Loucy (cell line): ENCODE measurements at regions not wholly inside any gene's neighbourhood (a gene's known extent, or its start where the extent isn't known, plus 50 kb on each side); places are given as distances from the start of the nearest gene placed in this dataset.
"Not testable (repeated sequence)": the region's sequence is repeated elsewhere in the genome, so short reads cannot be mapped to it uniquely, and the experiment has no call there.

ENCODE experiments used
- H2AFZ ChIP-seq: fragments of 200-600 bp; sonication (generic); 2 replicates; pipeline ENCODE4 v1.6.0; 2016; ENCODE audit warnings: antibody characterized with exemption, mild to moderate bottlenecking, low read length, moderate library complexity
- H3F3A ChIP-seq: fragments of 200-600 bp; 2 replicates; pipeline ENCODE4 v1.6.0; 2016; ENCODE audit warnings: antibody characterized with exemption, low read depth, mild to moderate bottlenecking
- H3K27me3 ChIP-seq: fragments of 200-600 bp; sonication (generic); 2 replicates; pipeline ENCODE4 v1.6.1; 2014; ENCODE audit warnings: low read length, mild to moderate bottlenecking; ENCODE audit not compliant: insufficient read depth, poor library complexity, severe bottlenecking
- H3K36me3 ChIP-seq: fragments of 200-600 bp; sonication (generic); 2 replicates; pipeline ENCODE4 v1.6.1; 2016; ENCODE audit warnings: low read length; ENCODE audit not compliant: insufficient read depth
- H3K4me1 ChIP-seq: fragments of 200-600 bp; sonication (generic); 2 replicates; pipeline ENCODE4 v1.5.1; 2014; ENCODE audit warnings: low read length, mild to moderate bottlenecking; ENCODE audit not compliant: insufficient read depth, poor library complexity, severe bottlenecking
- H3K4me2 ChIP-seq: fragments of 200-600 bp; sonication (generic); 2 replicates; pipeline ENCODE4 v1.6.0; 2014; ENCODE audit warnings: antibody characterized with exemption, low read length, low read depth, mild to moderate bottlenecking; ENCODE audit not compliant: poor library complexity, severe bottlenecking
- H3K4me3 ChIP-seq: fragments of 200-600 bp; sonication (generic); 2 replicates; pipeline ENCODE4 v1.5.1; 2014; ENCODE audit warnings: low read length, mild to moderate bottlenecking, mixed read lengths; ENCODE audit not compliant: poor library complexity, severe bottlenecking
- H3K79me2 ChIP-seq: fragments of 200-600 bp; sonication (generic); 2 replicates; pipeline ENCODE4 v1.6.1; 2014; ENCODE audit warnings: low read length; ENCODE audit not compliant: insufficient read depth
- H3K9ac ChIP-seq: fragments of 200-600 bp; sonication (generic); 2 replicates; pipeline ENCODE4 v1.6.0; 2014; ENCODE audit warnings: mild to moderate bottlenecking, low read depth, low read length, moderate library complexity; ENCODE audit not compliant: poor library complexity, severe bottlenecking
- H3K9me2 ChIP-seq: fragments of 200-600 bp; sonication (generic); replicated peaks from 2 replicates; pipeline ENCODE4 v1.6.1; 2016; ENCODE audit warnings: low read depth, low read length, mixed read lengths
- H3K9me3 ChIP-seq: fragments of 200-600 bp; sonication (generic); 2 replicates; pipeline ENCODE4 v1.6.1; 2014; ENCODE audit warnings: mild to moderate bottlenecking, antibody characterized with exemption, low read length, low read depth; ENCODE audit not compliant: insufficient read depth
- H4K20me1 ChIP-seq: fragments of 200-600 bp; sonication (generic); 2 replicates; pipeline ENCODE4 v1.6.0; 2014; ENCODE audit warnings: antibody characterized with exemption, low read length, mild to moderate bottlenecking; ENCODE audit not compliant: insufficient read depth, poor library complexity, severe bottlenecking
- EZH2phosphoT487 ChIP-seq: fragments of 200-600 bp; IDR thresholded peaks from 2 replicates; pipeline ENCODE4 v1.6.1; 2018; ENCODE audit warnings: antibody characterized with exemption, mild to moderate bottlenecking, moderate library complexity, borderline replicate concordance
- TF ChIP-seq, protein P1 (sequence below): fragments of 200-600 bp; sonication (generic); conservative IDR thresholded peaks from 2 replicates; pipeline ENCODE4 v1.5.1; 2014; ENCODE audit warnings: mild to moderate bottlenecking, antibody characterized with exemption, low read length

DNA sequence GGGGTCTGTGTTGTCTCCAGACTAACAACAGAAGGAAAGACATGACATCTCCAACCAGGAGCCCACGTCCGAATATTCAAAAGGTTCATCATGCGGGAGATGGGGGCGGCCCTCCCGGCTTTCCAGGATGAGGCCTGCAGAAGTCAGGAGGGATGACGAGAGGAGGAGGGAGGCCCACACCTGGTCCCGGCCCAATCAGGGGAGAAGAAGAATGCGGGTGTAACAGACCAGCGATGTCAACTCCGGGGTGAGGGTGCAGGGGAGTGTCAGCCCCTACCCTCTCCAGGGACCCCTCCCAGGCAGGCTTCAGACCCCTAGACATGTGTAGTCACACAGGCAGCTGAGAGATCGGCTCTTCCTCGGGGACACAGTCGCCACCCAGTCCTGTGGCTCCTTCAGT is 275.3 kb upstream of the ZNF507 start:
- Histone ChIP-seq H2AFZ (no peak overlapping the region), H3K36me3 (no peaks in the 10 kb centered on the region), H3K4me2 (no peak overlapping the region), H3K4me1 (no peaks in the 10 kb centered on the region), H3K79me2 (no peaks in the 10 kb centered on the region), H3K9me3 (peaks cover 18% of the 10 kb centered on the region; the same call in 1 of the 2 replicates), H3K9me2 (no peaks in the 10 kb centered on the region), H3K9ac (no peak overlapping the region), H3K27me3 (no peaks in the 10 kb centered on the region), H3F3A (no peaks in the 10 kb centered on the region), H4K20me1 (no peaks in the 10 kb centered on the region), H3K4me3 (no peak overlapping the region)
- TF ChIP-seq EZH2phosphoT487: no peak
- TF ChIP-seq, protein P1, sequence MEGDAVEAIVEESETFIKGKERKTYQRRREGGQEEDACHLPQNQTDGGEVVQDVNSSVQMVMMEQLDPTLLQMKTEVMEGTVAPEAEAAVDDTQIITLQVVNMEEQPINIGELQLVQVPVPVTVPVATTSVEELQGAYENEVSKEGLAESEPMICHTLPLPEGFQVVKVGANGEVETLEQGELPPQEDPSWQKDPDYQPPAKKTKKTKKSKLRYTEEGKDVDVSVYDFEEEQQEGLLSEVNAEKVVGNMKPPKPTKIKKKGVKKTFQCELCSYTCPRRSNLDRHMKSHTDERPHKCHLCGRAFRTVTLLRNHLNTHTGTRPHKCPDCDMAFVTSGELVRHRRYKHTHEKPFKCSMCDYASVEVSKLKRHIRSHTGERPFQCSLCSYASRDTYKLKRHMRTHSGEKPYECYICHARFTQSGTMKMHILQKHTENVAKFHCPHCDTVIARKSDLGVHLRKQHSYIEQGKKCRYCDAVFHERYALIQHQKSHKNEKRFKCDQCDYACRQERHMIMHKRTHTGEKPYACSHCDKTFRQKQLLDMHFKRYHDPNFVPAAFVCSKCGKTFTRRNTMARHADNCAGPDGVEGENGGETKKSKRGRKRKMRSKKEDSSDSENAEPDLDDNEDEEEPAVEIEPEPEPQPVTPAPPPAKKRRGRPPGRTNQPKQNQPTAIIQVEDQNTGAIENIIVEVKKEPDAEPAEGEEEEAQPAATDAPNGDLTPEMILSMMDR: no peak

DNA sequence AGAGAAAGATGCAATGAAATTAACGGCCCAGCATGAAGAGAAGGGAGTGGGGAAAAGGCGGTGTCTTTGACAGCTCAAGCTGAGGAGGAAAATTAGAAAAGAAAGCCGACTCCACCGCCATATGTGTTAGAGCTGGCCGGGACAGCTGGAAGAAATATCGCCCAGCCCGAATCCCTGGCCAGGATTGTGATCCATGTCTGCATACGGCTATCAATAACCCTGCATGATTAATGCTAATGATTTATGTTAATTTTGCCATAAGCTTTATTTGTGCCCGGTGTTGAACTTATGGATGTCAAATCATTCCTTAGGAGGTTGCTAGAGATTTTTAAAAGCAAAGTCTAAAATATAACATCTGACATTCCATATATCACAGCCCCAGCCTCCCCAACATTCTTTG is 263.4 kb upstream of the ZNF507 start:
- no peak overlapping the region for H2AFZ ChIP-seq
- no peaks in the 10 kb centered on the region for H3K4me1 ChIP-seq
- no peaks in the 10 kb centered on the region for H3K27me3 ChIP-seq
- no peaks in the 10 kb centered on the region for H3F3A ChIP-seq
- no peaks in the 10 kb centered on the region for H3K36me3 ChIP-seq
- no peak overlapping the region for H3K9ac ChIP-seq
- H3K9me3 ChIP-seq: peaks cover 6% of the 10 kb centered on the region; the same call in 1 of the 2 replicates
- H3K9me2 ChIP-seq: no peaks in the 10 kb centered on the region
- TF ChIP-seq, protein P1: no peak
- no peak for TF ChIP-seq EZH2phosphoT487
- no peak overlapping the region for H3K4me2 ChIP-seq
- H4K20me1 ChIP-seq: no peaks in the 10 kb centered on the region
- no peak overlapping the region for H3K4me3 ChIP-seq
- no peaks in the 10 kb centered on the region for H3K79me2 ChIP-seq

DNA sequence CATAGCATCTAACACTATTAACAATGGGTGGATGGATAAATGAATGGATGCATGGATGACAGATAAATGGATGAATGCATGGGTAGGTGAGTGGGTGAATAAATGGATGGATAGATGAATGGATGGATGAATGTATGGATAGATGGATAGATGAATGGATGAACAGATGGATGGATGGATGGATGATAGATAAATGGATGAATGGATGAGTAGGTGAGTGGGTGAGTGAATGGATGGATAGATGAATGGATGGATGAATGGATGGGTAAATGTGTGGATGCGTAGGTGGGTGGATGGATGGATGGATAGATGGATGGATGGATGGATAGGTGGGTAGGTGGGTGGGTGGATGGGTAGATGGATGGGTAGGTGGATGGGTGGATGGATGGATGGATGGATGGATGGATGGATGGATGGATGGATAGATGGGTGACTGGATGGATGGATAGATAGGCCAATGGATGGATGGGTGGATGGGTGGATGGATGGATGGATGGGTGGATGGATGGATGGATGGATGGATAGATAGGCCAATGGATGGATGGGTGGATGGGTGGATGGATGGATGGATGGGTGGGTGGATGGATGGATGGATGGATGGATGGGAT is 260.6 kb upstream of the ZNF507 start:
- not testable (repeated sequence) for H3K9me3 ChIP-seq, H3K4me2 ChIP-seq, H4K20me1 ChIP-seq, H3K79me2 ChIP-seq, H3K4me3 ChIP-seq, H3K27me3 ChIP-seq, H3K9ac ChIP-seq, H3K9me2 ChIP-seq, H2AFZ ChIP-seq, H3K4me1 ChIP-seq, H3K36me3 ChIP-seq, H3F3A ChIP-seq

DNA sequence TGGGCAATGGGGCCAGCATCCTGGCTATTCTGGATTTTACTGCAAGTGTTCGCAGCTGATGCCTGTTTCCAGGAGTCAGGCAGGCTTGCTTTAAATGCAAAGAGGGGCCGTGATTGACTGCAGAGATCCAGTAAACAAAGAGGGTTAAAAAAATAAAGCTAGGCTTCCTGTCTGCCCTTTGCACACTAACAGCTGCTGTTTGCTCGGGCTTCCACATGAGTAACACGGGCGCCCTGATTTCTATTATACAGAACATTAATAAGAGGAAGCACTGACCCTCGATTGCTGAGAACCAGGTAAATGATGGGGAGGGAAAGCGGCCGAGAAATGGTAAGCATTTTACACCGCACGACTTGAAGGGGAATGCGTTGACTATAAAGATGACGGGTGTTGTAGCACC is 254.2 kb upstream of the ZNF507 start:
- TF ChIP-seq, protein P1: no peak
- TF ChIP-seq EZH2phosphoT487: no peak
- Histone ChIP-seq H3K9ac (no peak overlapping the region), H2AFZ (no peak overlapping the region), H3K4me1 (no peaks in the 10 kb centered on the region), H3K36me3 (no peaks in the 10 kb centered on the region), H3K9me3 (peaks cover 4% of the 10 kb centered on the region; the same call in 1 of the 2 replicates), H3F3A (no peaks in the 10 kb centered on the region), H3K4me3 (no peak overlapping the region), H3K79me2 (no peaks in the 10 kb centered on the region), H3K27me3 (no peaks in the 10 kb centered on the region), H3K4me2 (no peak overlapping the region), H3K9me2 (no peaks in the 10 kb centered on the region), H4K20me1 (no peaks in the 10 kb centered on the region)
